SK-N-SH (cell line): ENCODE measurements at regions not wholly inside any gene's neighbourhood (a gene's known extent, or its start where the extent isn't known, plus 50 kb on each side); places are given as distances from the start of the nearest gene placed in this dataset.

ENCODE experiments used
- CTCF ChIA-PET: fragments of 300-600, 350-600 bp; formaldehyde crosslinking; extraction: SDS; loops from one replicate; lab custom pipeline; 2021; lab: Yijun Ruan, JAX
- POLR2A ChIA-PET: fragments of 350-600 bp; sonication (Branson Sonifier 250); formaldehyde crosslinking; extraction: SDS; loops from one replicate; lab custom pipeline; 2020; ENCODE audit warnings: antibody characterized with exemption, inconsistent platforms; lab: Yijun Ruan, JAX
- DNase-seq: peaks from one replicate; pipeline ENCODE4 v3.0.0; 2012
- H2AFZ ChIP-seq: fragments of 200-600 bp; sonication (generic); 2 replicates; pipeline ENCODE4 v1.8.1; 2016; ENCODE audit warnings: antibody characterized with exemption, mild to moderate bottlenecking, low read depth
- H3F3A ChIP-seq: fragments of 200-600 bp; sonication (generic); replicated peaks from 2 replicates; pipeline ENCODE3; 2016; ENCODE audit warnings: antibody characterized with exemption, mild to moderate bottlenecking; ENCODE audit not compliant: insufficient read depth
- H3K27ac ChIP-seq, 2 experiments: fragments of 200-500 bp in 1 of 2; fragments of 200-600 bp in 1 of 2; sonication (Bioruptor generic) in 1 of 2; sonication (generic), shearing (Covaris generic) in 1 of 2; 2 replicates each; pipeline versions ENCODE4 v1.5.1 to v1.6.1; 2014 to 2016; ENCODE audit warnings: low read depth in 2 of 2, inconsistent platforms in 1 of 2, low read length in 1 of 2, mild to moderate bottlenecking in 1 of 2, mixed read lengths in 1 of 2
- H3K27me3 ChIP-seq: fragments of 200-600 bp; sonication (generic), shearing (Covaris generic); 2 replicates; pipeline ENCODE4 v1.6.1; 2016; ENCODE audit warnings: mixed run types; ENCODE audit not compliant: insufficient read depth
- H3K36me3 ChIP-seq, 2 experiments: fragments of 200-500 bp in 1 of 2; fragments of 200-600 bp in 1 of 2; sonication (Bioruptor generic) in 1 of 2; sonication (generic) in 1 of 2; replicated peaks in 1 of 2; 2 replicates each; pipeline versions ENCODE3 to v1.5.1; 2014 to 2016; ENCODE audit warnings: low read length in 1 of 2, mild to moderate bottlenecking in 1 of 2; ENCODE audit not compliant: insufficient read depth in 2 of 2, control insufficient read depth in 1 of 2
- H3K4me1 ChIP-seq, 2 experiments: fragments of 200-500 bp in 1 of 2; fragments of 200-600 bp in 1 of 2; sonication (Bioruptor generic) in 1 of 2; sonication (generic), shearing (Covaris generic) in 1 of 2; 2 replicates each; pipeline versions ENCODE4 v1.5.1 to v1.6.1; 2014 to 2016; ENCODE audit warnings: low read depth in 1 of 2, low read length in 1 of 2, mixed run types in 1 of 2; ENCODE audit not compliant: insufficient read depth in 2 of 2, control insufficient read depth in 1 of 2
- H3K4me2 ChIP-seq: fragments of 200-600 bp; sonication (generic), shearing (Covaris generic); 2 replicates; pipeline ENCODE4 v1.6.1; 2017; ENCODE audit warnings: mixed run types
- H3K4me3 ChIP-seq, 2 experiments: fragments of 200-500 bp in 1 of 2; fragments of 200-600 bp in 1 of 2; sonication (Bioruptor generic) in 1 of 2; sonication (generic), shearing (Covaris generic) in 1 of 2; 2 replicates each; pipeline versions ENCODE4 v1.5.1 to v1.8.1; 2014 to 2016; ENCODE audit warnings: low read depth in 2 of 2, inconsistent platforms in 1 of 2, low read length in 1 of 2, mild to moderate bottlenecking in 1 of 2, mixed read lengths in 1 of 2, moderate library complexity in 1 of 2
- H3K79me2 ChIP-seq: fragments of 200-600 bp; sonication (generic); 2 replicates; pipeline ENCODE4 v1.8.1; 2017; ENCODE audit warnings: mild to moderate bottlenecking; ENCODE audit not compliant: insufficient read depth
- H3K9ac ChIP-seq: fragments of 200-600 bp; sonication (generic); 2 replicates; pipeline ENCODE4 v1.6.1; 2017; ENCODE audit warnings: mixed run types
- H3K9me2 ChIP-seq: fragments of 200-600 bp; sonication (generic); 2 replicates; pipeline ENCODE4 v1.6.1; 2017; ENCODE audit warnings: mixed run types
- H3K9me3 ChIP-seq: fragments of 200-600 bp; sonication (generic); 2 replicates; pipeline ENCODE4 v1.6.1; 2017; ENCODE audit warnings: mixed run types, mild to moderate bottlenecking, moderate library complexity
- H4K20me1 ChIP-seq: fragments of 200-600 bp; sonication (generic); 2 replicates; pipeline ENCODE4 v1.6.1; 2017; ENCODE audit warnings: mild to moderate bottlenecking, mixed run types; ENCODE audit not compliant: insufficient read depth
- CTCF ChIP-seq: fragments of 200-600 bp; sonication (generic); IDR thresholded peaks from 2 replicates; pipeline ENCODE4 v1.6.1; 2017; ENCODE audit warnings: antibody characterized with exemption, mild to moderate bottlenecking, moderate library complexity
- ELF1 ChIP-seq: IDR thresholded peaks from 2 replicates; pipeline ENCODE4 v1.4.0; 2012
- EP300 ChIP-seq, 2 experiments: IDR thresholded peaks; 2 replicates each; pipeline versions ENCODE4 v1.4.0 to v1.6.1; 2012; ENCODE audit warnings: borderline replicate concordance in 1 of 2, low read depth in 1 of 2, low read length in 1 of 2
- EZH2phosphoT487 ChIP-seq: fragments of 200-600 bp; sonication (generic); IDR thresholded peaks from 2 replicates; pipeline ENCODE4 v1.6.1; 2017; ENCODE audit warnings: low read depth, mixed run types, mild to moderate bottlenecking, antibody characterized with exemption, moderate library complexity, borderline replicate concordance
- FOXJ3 ChIP-seq: sonication (generic); formaldehyde crosslinking; IDR thresholded peaks from 2 replicates; pipeline ENCODE4 v1.5.1; 2020; ENCODE audit warnings: mild to moderate bottlenecking, missing genetic modification reagents
- FOXM1 ChIP-seq: IDR thresholded peaks from 2 replicates; pipeline ENCODE4 v1.4.0; 2012; ENCODE audit warnings: low read depth, mild to moderate bottlenecking
- MAX ChIP-seq: IDR thresholded peaks from 2 replicates; pipeline ENCODE4 v1.4.0; 2012; ENCODE audit warnings: low read depth
- MXI1 ChIP-seq: IDR thresholded peaks from 2 replicates; pipeline ENCODE4 v1.6.1; 2012; ENCODE audit warnings: mild to moderate bottlenecking, low read depth, low read length, improper control_type of control experiment
- NFIC ChIP-seq: IDR thresholded peaks from 2 replicates; pipeline ENCODE4 v1.4.0; 2012; ENCODE audit warnings: borderline replicate concordance
- PBX3 ChIP-seq: IDR thresholded peaks from 2 replicates; pipeline ENCODE4; 2012
- POLR2AphosphoS5 ChIP-seq: IDR thresholded peaks from 2 replicates; pipeline ENCODE4 v1.6.1; 2012; ENCODE audit warnings: low read depth, low read length
- RAD21 ChIP-seq: IDR thresholded peaks from 2 replicates; pipeline ENCODE4 v1.6.1; 2012; ENCODE audit warnings: mild to moderate bottlenecking, low read length
- RCOR1 ChIP-seq: fragments of 150-350 bp; IDR thresholded peaks from 2 replicates; pipeline ENCODE4 v1.6.1; 2017; ENCODE audit warnings: antibody characterized with exemption, low read length
- REST ChIP-seq: IDR thresholded peaks from 2 replicates; pipeline ENCODE4 v1.6.1; 2012; ENCODE audit warnings: mild to moderate bottlenecking, low read depth, low read length, moderate library complexity
- RFX5 ChIP-seq: IDR thresholded peaks from 2 replicates; pipeline ENCODE4 v1.6.1; 2012; ENCODE audit warnings: mild to moderate bottlenecking, improper control_type of control experiment, low read length
- TCF12 ChIP-seq: IDR thresholded peaks from 2 replicates; pipeline ENCODE4 v1.4.0; 2012
- YY1 ChIP-seq: IDR thresholded peaks from 2 replicates; pipeline ENCODE4 v1.4.0; 2012; ENCODE audit warnings: low read depth, mild to moderate bottlenecking
- ZBTB33 ChIP-seq: IDR thresholded peaks from 2 replicates; pipeline ENCODE4 v1.4.0; 2012; ENCODE audit warnings: low read depth, borderline replicate concordance
- WGBS: methylation state at CpG from one replicate; pipeline ENCODE4 v1.1.6; 2017; ENCODE audit warnings: low lambda C conversion rate; 5-methylcytosine and 5-hydroxymethylcytosine counted together
- TF ChIP-seq, protein P1 (sequence below): fragments of 150-350 bp; IDR thresholded peaks from 2 replicates; pipeline ENCODE4 v1.6.1; 2017; ENCODE audit warnings: antibody characterized with exemption, low read length, low read depth, borderline replicate concordance
- TF ChIP-seq, protein P2 (sequence below): IDR thresholded peaks from 2 replicates; pipeline ENCODE4 v1.4.0; 2012; ENCODE audit warnings: low read depth, borderline replicate concordance
- TF ChIP-seq, protein P3 (sequence below): fragments of 150-350 bp; IDR thresholded peaks from 2 replicates; pipeline ENCODE4 v1.6.1; 2016; ENCODE audit warnings: mild to moderate bottlenecking, low read depth, low read length

DNA sequence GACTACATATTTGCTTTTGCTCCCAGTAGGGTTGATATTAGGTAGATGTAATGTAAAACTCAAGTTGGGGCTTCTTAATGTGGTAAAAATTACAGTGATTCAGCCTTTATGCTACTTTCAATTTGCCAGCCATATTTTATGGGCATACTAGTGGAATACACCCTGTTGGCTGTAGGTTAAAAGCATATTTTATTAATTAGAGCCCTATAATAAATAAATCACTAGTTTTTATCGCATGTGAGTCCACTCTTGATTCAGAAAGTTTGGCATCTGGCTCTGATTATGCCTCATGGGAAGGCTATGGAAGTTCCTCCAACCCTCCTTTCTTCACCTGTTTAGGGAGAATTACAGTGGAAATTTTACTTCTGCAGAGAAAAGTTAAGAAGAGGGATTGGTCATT lies 390.9 kb downstream of the GATA3 start:
- peaks cover 0 to 8% of the 10 kb centered on the region in 2 experiments; a peak in 2 of 4 replicates for H3K4me1 ChIP-seq
- H3F3A ChIP-seq: no peaks in the 10 kb centered on the region
- no peak overlapping the region for H3K9ac ChIP-seq
- H3K9me3 ChIP-seq: no peaks in the 10 kb centered on the region
- ChIA-PET CTCF (interaction anchor here (0.6 to 1.8 kb wide), 7 partner anchors 10 to 746 kb away, joined by 3 to 7 read pairs (median 4); no protein-coding TSS in a partner anchor), POLR2A (no interaction called here)
- no peaks in the 10 kb centered on the region for H3K36me3 ChIP-seq
- no peaks in the 10 kb centered on the region for H3K9me2 ChIP-seq
- no peaks in the 10 kb centered on the region for H4K20me1 ChIP-seq
- no peak for TF ChIP-seq PBX3
- peak; percentile 19 for TF ChIP-seq TCF12
- TF ChIP-seq CTCF: no peak
- TF ChIP-seq YY1: no peak
- TF ChIP-seq, protein P1, sequence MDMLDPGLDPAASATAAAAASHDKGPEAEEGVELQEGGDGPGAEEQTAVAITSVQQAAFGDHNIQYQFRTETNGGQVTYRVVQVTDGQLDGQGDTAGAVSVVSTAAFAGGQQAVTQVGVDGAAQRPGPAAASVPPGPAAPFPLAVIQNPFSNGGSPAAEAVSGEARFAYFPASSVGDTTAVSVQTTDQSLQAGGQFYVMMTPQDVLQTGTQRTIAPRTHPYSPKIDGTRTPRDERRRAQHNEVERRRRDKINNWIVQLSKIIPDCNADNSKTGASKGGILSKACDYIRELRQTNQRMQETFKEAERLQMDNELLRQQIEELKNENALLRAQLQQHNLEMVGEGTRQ: no peak
- TF ChIP-seq, protein P2, sequence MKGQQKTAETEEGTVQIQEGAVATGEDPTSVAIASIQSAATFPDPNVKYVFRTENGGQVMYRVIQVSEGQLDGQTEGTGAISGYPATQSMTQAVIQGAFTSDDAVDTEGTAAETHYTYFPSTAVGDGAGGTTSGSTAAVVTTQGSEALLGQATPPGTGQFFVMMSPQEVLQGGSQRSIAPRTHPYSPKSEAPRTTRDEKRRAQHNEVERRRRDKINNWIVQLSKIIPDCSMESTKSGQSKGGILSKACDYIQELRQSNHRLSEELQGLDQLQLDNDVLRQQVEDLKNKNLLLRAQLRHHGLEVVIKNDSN: no peak
- peak; percentile 16; the same call in 1 of the 2 replicates for TF ChIP-seq RAD21
- no peak for TF ChIP-seq FOXM1
- peak; percentile 75 for TF ChIP-seq RCOR1
- TF ChIP-seq FOXJ3 (CRISPR knock-in tag): no peak
- TF ChIP-seq EZH2phosphoT487: no peak
- no peak for TF ChIP-seq ELF1
- TF ChIP-seq REST: no peak
- TF ChIP-seq POLR2AphosphoS5: no peak
- no peak; a peak in 2 of 4 replicates for TF ChIP-seq EP300 (IDR thresholded peaks at IDR 0.05; ENCODE audit: borderline replicate concordance in 1 of 2, low read depth in 1 of 2, low read length in 1 of 2)
- TF ChIP-seq MAX: no peak
- 0 out of 2 replicates have a peak, but pooled peaks have one; percentile 48 for TF ChIP-seq MXI1
- TF ChIP-seq, protein P3, sequence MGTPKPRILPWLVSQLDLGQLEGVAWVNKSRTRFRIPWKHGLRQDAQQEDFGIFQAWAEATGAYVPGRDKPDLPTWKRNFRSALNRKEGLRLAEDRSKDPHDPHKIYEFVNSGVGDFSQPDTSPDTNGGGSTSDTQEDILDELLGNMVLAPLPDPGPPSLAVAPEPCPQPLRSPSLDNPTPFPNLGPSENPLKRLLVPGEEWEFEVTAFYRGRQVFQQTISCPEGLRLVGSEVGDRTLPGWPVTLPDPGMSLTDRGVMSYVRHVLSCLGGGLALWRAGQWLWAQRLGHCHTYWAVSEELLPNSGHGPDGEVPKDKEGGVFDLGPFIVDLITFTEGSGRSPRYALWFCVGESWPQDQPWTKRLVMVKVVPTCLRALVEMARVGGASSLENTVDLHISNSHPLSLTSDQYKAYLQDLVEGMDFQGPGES: no peak
- TF ChIP-seq RFX5: no peak
- TF ChIP-seq NFIC: no peak
- TF ChIP-seq ZBTB33: no peak
- H3K27ac ChIP-seq: peak overlapping the region in 1 of 2 experiments; percentile 78; a peak in 1 of 4 replicates
- H3K4me2 ChIP-seq: no peak overlapping the region
- no peaks in the 10 kb centered on the region; the same call in 1 of the 2 replicates for H3K27me3 ChIP-seq
- 25% methylated on average over 1 of the region's 1 CpG for WGBS
- peak; percentile 52 for DNase-seq
- no peak overlapping the region for H3K4me3 ChIP-seq
- no peak overlapping the region for H2AFZ ChIP-seq
- H3K79me2 ChIP-seq: no peaks in the 10 kb centered on the region
